ENCODE measurements at regions not wholly inside any gene's neighbourhood (a gene's known extent, or its start where the extent isn't known, plus 50 kb on each side); places are given as distances from the start of the nearest gene placed in this dataset.
A peak's percentile ranks its signal among the peaks of the same experiment; 100 is the strongest.

- POLR2A ChIA-PET (ENCODE audit: partially characterized antibody): no interaction called here
These were observed 204.8 kb upstream of the KYNU start for GRCh38 chr2:142672698-142673097.

More at GRCh38 chr2:142672698-142673097, 204.8 kb upstream of the KYNU start:
- Histone ChIP-seq H3K27ac (ENCODE audit: low read depth, low read length) (no peak overlapping the region), H3K18ac (ENCODE audit: extremely low read depth, low read length) (no peak overlapping the region), H3K4me3 (ENCODE audit: extremely low read depth in 1 of 4, insufficient read depth in 2 of 4, low read depth in 3 of 4, low read length in 4 of 4) (no peak overlapping the region), H4K20me1 (replicated peaks in 1 of 2; ENCODE audit: control insufficient read depth in 1 of 2, insufficient read depth in 2 of 2, low read length in 2 of 2) (no peaks in the 10 kb centered on the region), H3K4me2 (ENCODE audit: insufficient read depth in 1 of 2, low read depth in 2 of 2, low read length in 2 of 2) (no peak overlapping the region), H4K5ac (ENCODE audit: insufficient read length, low read depth, low read length) (no peak overlapping the region), H3K9me3 (ENCODE audit: insufficient read depth in 2 of 2, low read depth in 1 of 2, low read length in 1 of 2) (no peaks in the 10 kb centered on the region), H2BK12ac (ENCODE audit: low read depth, low read length) (no peak overlapping the region), H3K23me2 (ENCODE audit: low read depth, low read length) (no peaks in the 10 kb centered on the region), H3K56ac (replicated peaks; ENCODE audit: insufficient read length, low read depth, low read length) (no peak overlapping the region), H2BK5ac (ENCODE audit: low read depth, low read length) (no peak overlapping the region), H2AFZ (ENCODE audit: low read length) (no peak overlapping the region), H3K4me1 (replicated peaks in 1 of 4; ENCODE audit: control insufficient read depth in 3 of 4, insufficient read depth in 4 of 4, low read length in 3 of 4) (no peaks in the 10 kb centered on the region), H3K9ac (replicated peaks in 1 of 4; ENCODE audit: extremely low read depth in 1 of 4, low read depth in 3 of 4, low read length in 3 of 4) (no peak overlapping the region), H2BK120ac (replicated peaks; ENCODE audit: low read depth, low read length) (no peak overlapping the region), H3K79me2 (ENCODE audit: control insufficient read depth in 1 of 2, insufficient read depth in 2 of 2, low read length in 2 of 2) (no peaks in the 10 kb centered on the region), H3K23ac (ENCODE audit: insufficient read length) (no peak overlapping the region), H2AK5ac (ENCODE audit: low read depth, low read length) (no peak overlapping the region), H4K91ac (replicated peaks; ENCODE audit: insufficient read length, low read length) (no peak overlapping the region), H3K4ac (replicated peaks; ENCODE audit: insufficient read length, low read depth, low read length) (no peak overlapping the region), H2BK15ac (ENCODE audit: low read length) (no peak overlapping the region), H3K79me1 (ENCODE audit: low read depth, low read length) (no peaks in the 10 kb centered on the region), H3K27me3 (replicated peaks in 1 of 4; ENCODE audit: control insufficient read depth in 3 of 4, extremely low read depth in 1 of 4, insufficient read depth in 3 of 4, low read length in 3 of 4) (no peaks in the 10 kb centered on the region), H3K14ac (ENCODE audit: insufficient read length) (no peak overlapping the region), H3K36me3 (ENCODE audit: control insufficient read depth in 2 of 4, insufficient read depth in 4 of 4, low read length in 3 of 4) (no peaks in the 10 kb centered on the region), H2BK20ac (ENCODE audit: low read length) (no peak overlapping the region), H4K8ac (ENCODE audit: extremely low read depth, insufficient read depth, low read length) (no peak overlapping the region)
- CTCF ChIA-PET (ENCODE audit: partially characterized antibody): interaction anchor here (1.0 to 2.1 kb wide), 3 partner anchors 10 to 307 kb away, joined by 3 to 5 read pairs (median 3); no protein-coding TSS in a partner anchor
- no peak for FAIRE-seq
- DNase-seq (ENCODE audit: low read depth in 1 of 2, low spot score in 2 of 2): no peak
- 92% methylated on average over 6 of the region's 6 CpGs; no CpG with 5 or more reads in 1 of the 2 experiments for WGBS, 2 experiments (ENCODE audit: extremely low coverage in 1 of 2, insufficient coverage in 1 of 2, insufficient read length in 1 of 2, insufficient replicate concordance in 2 of 2, low coverage in 1 of 2, low lambda C conversion rate in 2 of 2, missing lambda C conversion rate in 1 of 2)
- TF ChIP-seq KDM5A (IDR thresholded peaks at IDR 0.05; ENCODE audit: low read length) (no peak), CBX5 (IDR thresholded peaks at IDR 0.05; ENCODE audit: low read depth, low read length) (no peak), RBBP5 (IDR thresholded peaks at IDR 0.05; ENCODE audit: borderline replicate concordance, low read depth, low read length) (no peak), USF2 (IDR thresholded peaks at IDR 0.05; ENCODE audit: low read length) (no peak), TBP (IDR thresholded peaks at IDR 0.05; ENCODE audit: low read depth, low read length) (no peak), NANOG (IDR thresholded peaks at IDR 0.05; ENCODE audit: insufficient read depth, low read depth, low read length, poor library complexity, severe bottlenecking) (no peak), MAFK (IDR thresholded peaks at IDR 0.05; ENCODE audit: low read depth, low read length) (0 out of 2 replicates have a peak, but pooled peaks have one; percentile 3)

Data from H1 (cell line).